ENCODE measurements at regions not wholly inside any gene's neighbourhood (a gene's known extent, or its start where the extent isn't known, plus 50 kb on each side); places are given as distances from the start of the nearest gene placed in this dataset.
"Not testable (repeated sequence)": the region's sequence is repeated elsewhere in the genome, so short reads cannot be mapped to it uniquely, and the experiment has no call there.

DNA sequence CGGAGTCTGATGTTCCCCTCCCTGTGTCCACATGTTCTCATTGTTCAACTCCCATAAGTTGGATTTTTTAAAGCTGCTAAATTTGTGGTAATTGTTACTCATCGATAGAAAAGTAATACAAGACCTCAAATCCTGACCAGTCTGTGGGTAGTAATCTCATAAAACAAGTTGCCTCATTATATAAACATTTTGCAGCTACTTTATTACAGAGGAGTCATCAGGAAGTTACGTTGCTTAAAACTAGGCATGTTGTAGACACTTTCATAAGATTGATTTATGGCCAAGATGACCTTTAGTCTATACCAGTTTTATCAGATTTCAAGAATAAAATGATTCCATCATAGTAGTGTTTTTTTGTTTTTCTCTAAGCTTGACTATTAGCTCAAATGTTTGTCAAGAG lies 208.8 kb downstream of the GIPC2 start:
- H3K4me3 Mint-ChIP-seq, result no peak overlapping the region
- POLR2A ChIA-PET (ENCODE audit: partially characterized antibody), result no interaction called here
- CTCF ChIA-PET (ENCODE audit: partially characterized antibody), result no interaction called here

DNA sequence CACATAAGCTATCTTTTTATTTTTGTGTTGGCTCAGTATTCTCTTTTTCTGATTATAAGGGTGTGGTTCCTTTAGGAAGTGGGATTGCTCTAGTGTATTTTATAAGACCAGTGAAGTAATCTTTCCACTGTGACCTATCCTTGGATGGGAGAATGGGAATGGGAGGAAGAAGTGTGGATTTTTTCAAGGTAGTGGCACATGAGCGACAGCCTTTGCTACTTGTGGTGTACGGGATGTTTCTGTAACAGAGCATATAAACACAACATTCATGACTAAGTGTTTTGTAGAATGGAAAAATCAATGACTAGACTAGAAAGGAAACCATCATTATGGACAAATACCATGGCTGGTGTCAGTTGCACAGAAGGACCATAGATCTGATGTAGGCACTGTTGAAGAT lies 209.6 kb downstream of the GIPC2 start:
- intact Hi-C loops (cut with micrococcal nuclease), result no loop called here
- Histone ChIP-seq H3K36me3 (ENCODE audit: insufficient read depth, low read length) (no peaks in the 10 kb centered on the region), H3K27ac (ENCODE audit: low read depth, low read length) (no peak overlapping the region), H3K27me3 (ENCODE audit: insufficient read depth, low read length) (no peaks in the 10 kb centered on the region), H3K4me3 (ENCODE audit: low read length in 2 of 2) (no peak overlapping the region), H3K9me3 (ENCODE audit: control insufficient read depth in 1 of 2, low read length in 2 of 2) (no peaks in the 10 kb centered on the region), H3K4me1 (ENCODE audit: insufficient read depth, low read length) (no peaks in the 10 kb centered on the region)
- H3K27ac Mint-ChIP-seq, result no peak overlapping the region
- no peak for DNase-seq
- peaks cover 0 to 8% (median 5%) of the 10 kb centered on the region in 8 donors for H3K9me3 Mint-ChIP-seq
- H3K36me3 Mint-ChIP-seq, result no peaks in the 10 kb centered on the region
- POLR2A ChIA-PET (ENCODE audit: partially characterized antibody), result no interaction called here
- CTCF ChIA-PET (ENCODE audit: partially characterized antibody), result no interaction called here
- no peak overlapping the region for H3K4me3 Mint-ChIP-seq
- no peaks in the 10 kb centered on the region for H3K4me1 Mint-ChIP-seq
- H3K27me3 Mint-ChIP-seq, result peaks cover 4 to 7% of the 10 kb centered on the region in 2 donors

More for the DNA sequence above, 208.8 kb downstream of the GIPC2 start:
- Mint-ChIP-seq H3K36me3 (no peaks in the 10 kb centered on the region), H3K4me1 (no peaks in the 10 kb centered on the region), H3K27me3 (peaks cover 4 to 9% of the 10 kb centered on the region in 2 donors), H3K9me3 (peaks cover 0 to 8% (median 2%) of the 10 kb centered on the region in 8 donors), H3K27ac (no peak overlapping the region)
- Histone ChIP-seq H3K4me3 (ENCODE audit: low read length in 2 of 2) (no peak overlapping the region), H3K27ac (ENCODE audit: low read depth, low read length) (no peak overlapping the region), H3K27me3 (ENCODE audit: insufficient read depth, low read length) (no peaks in the 10 kb centered on the region), H3K36me3 (ENCODE audit: insufficient read depth, low read length) (no peaks in the 10 kb centered on the region), H3K4me1 (ENCODE audit: insufficient read depth, low read length) (no peaks in the 10 kb centered on the region), H3K9me3 (ENCODE audit: control insufficient read depth in 1 of 2, low read length in 2 of 2) (no peaks in the 10 kb centered on the region)
- intact Hi-C loops (cut with micrococcal nuclease), result no loop called here
- no peak for DNase-seq

- intact Hi-C loops (cut with micrococcal nuclease), result no loop called here
- Histone ChIP-seq H3K4me1 (ENCODE audit: insufficient read depth, low read length) (no peaks in the 10 kb centered on the region), H3K27me3 (ENCODE audit: insufficient read depth, low read length) (no peaks in the 10 kb centered on the region), H3K9me3 (ENCODE audit: control insufficient read depth in 1 of 2, low read length in 2 of 2) (no peaks in the 10 kb centered on the region), H3K36me3 (ENCODE audit: insufficient read depth, low read length) (no peaks in the 10 kb centered on the region), H3K4me3 (ENCODE audit: low read length in 2 of 2) (no peak overlapping the region), H3K27ac (ENCODE audit: low read depth, low read length) (no peak overlapping the region)
- CTCF ChIA-PET (ENCODE audit: partially characterized antibody), result no interaction called here
- POLR2A ChIA-PET (ENCODE audit: partially characterized antibody), result no interaction called here
- no peak for DNase-seq
- H3K27me3 Mint-ChIP-seq, result peaks cover 4 to 7% of the 10 kb centered on the region in 2 donors
- peaks cover 0 to 8% (median 5%) of the 10 kb centered on the region in 8 donors for H3K9me3 Mint-ChIP-seq
- H3K4me3 Mint-ChIP-seq, result no peak overlapping the region
- H3K4me1 Mint-ChIP-seq, result no peaks in the 10 kb centered on the region
- no peak overlapping the region for H3K27ac Mint-ChIP-seq
- no peaks in the 10 kb centered on the region for H3K36me3 Mint-ChIP-seq
Measured at GRCh38 chr1:78255846-78256245, 210.1 kb downstream of the GIPC2 start.

DNA sequence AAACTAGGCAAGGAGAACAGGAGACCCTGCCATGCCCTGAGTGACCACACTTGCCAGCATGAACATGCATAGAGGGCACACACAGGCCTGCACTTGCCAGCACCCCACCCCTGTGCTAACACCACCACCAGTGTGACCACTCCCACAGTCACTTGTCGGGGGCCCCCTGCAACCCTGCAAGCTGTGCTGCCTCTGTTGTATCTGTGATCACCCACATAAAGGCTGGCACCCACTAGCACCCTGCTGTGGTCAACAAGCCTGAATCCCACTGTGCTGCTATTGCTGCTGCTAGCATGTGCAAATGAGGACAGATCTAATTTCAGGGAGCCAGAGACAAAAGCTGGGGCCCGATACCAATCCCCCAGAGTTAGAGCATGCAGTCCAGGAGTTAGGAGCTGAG lies 217.7 kb downstream of the GIPC2 start:
- Mint-ChIP-seq H3K4me1 (no peaks in the 10 kb centered on the region), H3K27ac (no peak overlapping the region), H3K27me3 (peaks cover 0 to 5% of the 10 kb centered on the region in 2 donors), H3K4me3 (no peak overlapping the region), H3K36me3 (no peaks in the 10 kb centered on the region), H3K9me3 (peaks cover 4 to 17% (median 8%) of the 10 kb centered on the region in 8 donors)
- H3K4me1 ChIP-seq (ENCODE audit: insufficient read depth, low read length), result no peaks in the 10 kb centered on the region
- no peaks in the 10 kb centered on the region for H3K9me3 ChIP-seq (ENCODE audit: control insufficient read depth in 1 of 2, low read length in 2 of 2)
- no peak overlapping the region for H3K4me3 ChIP-seq (ENCODE audit: low read length in 2 of 2)
- intact Hi-C loops (cut with micrococcal nuclease), result no loop called here
- DNase-seq, result no peak
- no peaks in the 10 kb centered on the region for H3K27me3 ChIP-seq (ENCODE audit: insufficient read depth, low read length)
- H3K36me3 ChIP-seq (ENCODE audit: insufficient read depth, low read length), result no peaks in the 10 kb centered on the region
- POLR2A ChIA-PET (ENCODE audit: partially characterized antibody), result no interaction called here
- no peak overlapping the region for H3K27ac ChIP-seq (ENCODE audit: low read depth, low read length)
- CTCF ChIA-PET (ENCODE audit: partially characterized antibody), result no interaction called here

DNA sequence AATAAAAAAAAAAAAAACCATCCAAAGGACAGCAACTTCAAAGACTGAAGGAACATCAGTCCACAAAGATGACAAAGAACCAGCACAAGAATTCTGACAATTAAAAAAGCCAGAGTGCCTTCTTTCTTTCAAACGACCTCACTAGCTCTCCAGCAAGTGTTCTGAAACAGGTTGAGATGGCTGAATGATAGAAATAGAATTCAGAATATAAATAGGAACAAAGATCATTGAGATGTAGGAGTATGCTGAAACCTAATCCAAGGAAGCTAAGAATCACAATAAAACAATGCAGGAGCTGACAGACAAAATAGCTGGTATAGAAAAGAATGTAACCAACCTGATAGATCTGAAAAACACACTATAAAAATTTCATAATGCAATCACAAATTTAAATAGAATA lies 218.2 kb downstream of the GIPC2 start:
- Histone ChIP-seq H3K4me3 (ENCODE audit: low read length in 2 of 2) (no peak overlapping the region), H3K36me3 (ENCODE audit: insufficient read depth, low read length) (no peaks in the 10 kb centered on the region), H3K27me3 (ENCODE audit: insufficient read depth, low read length) (no peaks in the 10 kb centered on the region), H3K27ac (ENCODE audit: low read depth, low read length) (no peak overlapping the region), H3K4me1 (ENCODE audit: insufficient read depth, low read length) (no peaks in the 10 kb centered on the region), H3K9me3 (ENCODE audit: control insufficient read depth in 1 of 2, low read length in 2 of 2) (no peaks in the 10 kb centered on the region)
- POLR2A ChIA-PET (ENCODE audit: partially characterized antibody), result no interaction called here
- Mint-ChIP-seq H3K36me3 (no peaks in the 10 kb centered on the region), H3K27ac (no peak overlapping the region), H3K27me3 (peaks cover 0 to 5% of the 10 kb centered on the region in 2 donors), H3K9me3 (peaks cover 4 to 18% (median 8%) of the 10 kb centered on the region in 8 donors), H3K4me3 (no peak overlapping the region), H3K4me1 (no peaks in the 10 kb centered on the region)
- intact Hi-C loops (cut with micrococcal nuclease), result no loop called here
- no peak for DNase-seq
- CTCF ChIA-PET (ENCODE audit: partially characterized antibody), result no interaction called here

DNA sequence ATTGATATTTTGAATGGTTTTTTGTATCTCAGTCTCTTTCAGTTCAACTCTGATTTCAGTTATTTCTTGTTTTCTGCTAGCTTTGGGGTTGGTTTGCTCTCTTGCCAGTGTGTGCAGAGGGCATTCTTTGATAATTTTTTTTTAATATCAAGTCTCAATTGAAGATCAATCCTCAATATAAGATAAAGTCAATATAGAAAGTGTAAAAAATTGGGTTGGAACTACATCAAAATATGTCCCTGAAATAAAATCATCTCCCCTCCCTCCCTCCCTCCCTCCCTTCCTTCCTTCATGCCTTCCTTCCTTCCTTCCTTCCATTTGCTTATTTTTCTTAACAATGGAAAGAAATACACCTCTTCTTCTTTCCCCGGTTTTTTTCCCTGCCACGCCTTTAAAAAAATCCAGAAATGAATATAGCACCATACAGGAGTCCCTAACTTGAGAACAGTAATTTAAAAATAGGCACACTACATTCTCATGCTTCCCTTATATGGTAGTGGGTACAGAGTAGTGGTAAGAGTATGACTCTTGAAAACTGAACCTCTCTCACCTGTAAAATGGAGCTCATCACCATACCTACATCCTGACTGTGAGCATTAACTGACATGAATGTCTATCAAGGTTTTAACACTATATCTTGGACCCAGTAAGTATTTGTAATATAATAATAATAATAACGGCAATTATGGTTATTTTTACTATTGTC lies 221.9 kb downstream of the GIPC2 start:
- Mint-ChIP-seq H3K4me3 (no peak overlapping the region), H3K9me3 (peaks cover 0 to 14% (median 7%) of the 10 kb centered on the region in 8 donors), H3K4me1 (no peaks in the 10 kb centered on the region), H3K36me3 (no peaks in the 10 kb centered on the region), H3K27ac (no peak overlapping the region), H3K27me3 (no peaks in the 10 kb centered on the region)
- H3K9me3 ChIP-seq (ENCODE audit: control insufficient read depth in 1 of 2, low read length in 2 of 2), result no peaks in the 10 kb centered on the region
- H3K36me3 ChIP-seq (ENCODE audit: insufficient read depth, low read length), result no peaks in the 10 kb centered on the region
- intact Hi-C loops (cut with micrococcal nuclease), result no loop called here
- no peaks in the 10 kb centered on the region for H3K4me1 ChIP-seq (ENCODE audit: insufficient read depth, low read length)
- no peak overlapping the region for H3K4me3 ChIP-seq (ENCODE audit: low read length in 2 of 2)
- no peak for DNase-seq
- no peak overlapping the region for H3K27ac ChIP-seq (ENCODE audit: low read depth, low read length)
- CTCF ChIA-PET (ENCODE audit: partially characterized antibody), result no interaction called here
- H3K27me3 ChIP-seq (ENCODE audit: insufficient read depth, low read length), result no peaks in the 10 kb centered on the region
- POLR2A ChIA-PET (ENCODE audit: partially characterized antibody), result no interaction called here

DNA sequence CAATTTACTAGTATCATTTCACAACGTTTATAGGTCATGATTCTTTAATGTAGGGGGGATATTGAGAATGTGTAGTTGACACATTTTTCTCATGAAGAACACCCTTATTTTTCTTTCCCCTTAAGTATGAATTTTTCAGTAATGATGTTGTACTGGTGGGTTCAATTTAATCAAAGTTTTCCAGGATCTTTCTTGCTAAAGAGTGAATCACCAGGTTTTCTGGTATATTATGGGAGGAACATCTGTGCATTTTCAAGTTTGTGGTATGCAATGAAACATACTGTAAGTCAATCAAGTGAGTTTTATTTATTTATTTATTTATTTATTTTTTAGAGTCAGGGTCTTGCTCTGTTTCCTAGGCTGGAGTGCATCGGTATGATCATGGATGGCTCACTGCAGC lies 221.2 kb upstream of the PTGFR start:
- no peak overlapping the region for H3K27ac Mint-ChIP-seq
- Histone ChIP-seq H3K9me3 (ENCODE audit: control insufficient read depth in 1 of 2, low read length in 2 of 2) (no peaks in the 10 kb centered on the region), H3K4me1 (ENCODE audit: insufficient read depth, low read length) (no peaks in the 10 kb centered on the region), H3K27me3 (ENCODE audit: insufficient read depth, low read length) (no peaks in the 10 kb centered on the region), H3K36me3 (ENCODE audit: insufficient read depth, low read length) (no peaks in the 10 kb centered on the region), H3K27ac (ENCODE audit: low read depth, low read length) (no peak overlapping the region), H3K4me3 (ENCODE audit: low read length in 2 of 2) (no peak overlapping the region)
- H3K4me1 Mint-ChIP-seq, result no peaks in the 10 kb centered on the region
- intact Hi-C loops (cut with micrococcal nuclease), result no loop called here
- peaks cover 0 to 2% of the 10 kb centered on the region in 2 donors for H3K27me3 Mint-ChIP-seq
- no peaks in the 10 kb centered on the region for H3K36me3 Mint-ChIP-seq
- POLR2A ChIA-PET (ENCODE audit: partially characterized antibody), result no interaction called here
- peaks cover 0 to 14% (median 3%) of the 10 kb centered on the region in 8 donors for H3K9me3 Mint-ChIP-seq
- DNase-seq, result no peak
- CTCF ChIA-PET (ENCODE audit: partially characterized antibody), result no interaction called here
- no peak overlapping the region for H3K4me3 Mint-ChIP-seq

- H3K27ac ChIP-seq (ENCODE audit: low read depth, low read length); H3K27me3 ChIP-seq (ENCODE audit: insufficient read depth, low read length); H3K36me3 Mint-ChIP-seq; H3K27me3 Mint-ChIP-seq; H3K4me3 ChIP-seq (ENCODE audit: low read length in 2 of 2); H3K4me3 Mint-ChIP-seq; intact Hi-C loops (cut with micrococcal nuclease); H3K36me3 ChIP-seq (ENCODE audit: insufficient read depth, low read length); H3K27ac Mint-ChIP-seq; DNase-seq; H3K4me1 Mint-ChIP-seq; H3K9me3 ChIP-seq (ENCODE audit: control insufficient read depth in 1 of 2, low read length in 2 of 2); H3K9me3 Mint-ChIP-seq; POLR2A ChIA-PET (ENCODE audit: partially characterized antibody); H3K4me1 ChIP-seq (ENCODE audit: insufficient read depth, low read length): not testable (repeated sequence)
- CTCF ChIA-PET (ENCODE audit: partially characterized antibody), result interaction anchor here (0.6 kb wide), 1 partner anchor 594 kb away, joined by 3 read pairs; no protein-coding TSS in a partner anchor
Measured at GRCh38 chr1:78271423-78271822, 219.4 kb upstream of the PTGFR start.
